Endodermal cell (in vitro differentiated cells): ENCODE measurements at regions not wholly inside any gene's neighbourhood (a gene's known extent, or its start where the extent isn't known, plus 50 kb on each side); places are given as distances from the start of the nearest gene placed in this dataset.

Experiments
- DNase-seq: peaks from one replicate; pipeline ENCODE4 v3.0.0-alpha.2; 2017
- H3K27ac ChIP-seq: 2 replicates; pipeline ENCODE4 v1.5.1; 2013; ENCODE audit warnings: mild to moderate bottlenecking, low read depth, low read length, moderate library complexity
- H3K27me3 ChIP-seq: 2 replicates; pipeline ENCODE4 v1.6.1; 2013; ENCODE audit warnings: mild to moderate bottlenecking, low read length, moderate library complexity; ENCODE audit not compliant: insufficient read depth, control insufficient read depth, poor library complexity, severe bottlenecking
- H3K36me3 ChIP-seq: 2 replicates; pipeline ENCODE4 v1.7.0; 2013; ENCODE audit warnings: mild to moderate bottlenecking, low read length, moderate library complexity; ENCODE audit not compliant: control insufficient read depth, insufficient read depth
- H3K4me1 ChIP-seq: one replicate; pipeline ENCODE4 v1.7.0; 2013; ENCODE audit warnings: low read length; ENCODE audit not compliant: control insufficient read depth, insufficient read depth
- H3K4me3 ChIP-seq: 2 replicates; pipeline ENCODE4 v1.5.1; 2013; ENCODE audit warnings: mild to moderate bottlenecking, low read length, moderate library complexity
- H3K9ac ChIP-seq: 2 replicates; pipeline ENCODE4 v1.6.1; 2013; ENCODE audit warnings: mild to moderate bottlenecking, low read length, moderate library complexity; ENCODE audit not compliant: poor library complexity, severe bottlenecking; ENCODE audit errors: extremely low read depth
- H3K9me3 ChIP-seq: 2 replicates; pipeline ENCODE4 v1.6.1; 2013; ENCODE audit warnings: mild to moderate bottlenecking, low read length, moderate library complexity; ENCODE audit not compliant: control insufficient read depth
- H3K27ac Mint-ChIP-seq: 2 replicates; pipeline ENCODE4 v1.8.0; 2020; ENCODE audit warnings: mixed read lengths
- H3K27me3 Mint-ChIP-seq: 2 replicates; pipeline ENCODE4 v1.8.0; 2021; ENCODE audit warnings: mild to moderate bottlenecking, mixed read lengths; ENCODE audit not compliant: insufficient read depth
- H3K36me3 Mint-ChIP-seq: 2 replicates; pipeline ENCODE4 v1.8.0; 2020; ENCODE audit warnings: low read depth, mixed read lengths
- H3K4me1 Mint-ChIP-seq: 2 replicates; pipeline ENCODE4 v1.8.0; 2020; ENCODE audit warnings: mixed read lengths
- H3K4me3 Mint-ChIP-seq: 2 replicates; pipeline ENCODE4 v1.8.0; 2020; ENCODE audit warnings: mild to moderate bottlenecking, moderate library complexity, mixed read lengths
- H3K9me3 Mint-ChIP-seq: 2 replicates; pipeline ENCODE4 v1.8.0; 2020; ENCODE audit warnings: mild to moderate bottlenecking, mixed read lengths
- WGBS, 2 experiments: methylation state at CpG; one replicate each; pipeline versions ENCODE4 v1.1.5 to v1.1.7; 2013; ENCODE audit warnings: missing lambda C conversion rate in 2 of 2, mixed read lengths in 1 of 2; ENCODE audit not compliant: insufficient coverage in 1 of 2, insufficient read length in 1 of 2; 5-methylcytosine and 5-hydroxymethylcytosine counted together
- TF ChIP-seq, protein P1 (sequence below): fragments of 200-600 bp; sonication (generic); conservative IDR thresholded peaks from 2 replicates; pipeline ENCODE4 v1.5.0; 2021; ENCODE audit warnings: antibody characterized with exemption, mild to moderate bottlenecking

DNA sequence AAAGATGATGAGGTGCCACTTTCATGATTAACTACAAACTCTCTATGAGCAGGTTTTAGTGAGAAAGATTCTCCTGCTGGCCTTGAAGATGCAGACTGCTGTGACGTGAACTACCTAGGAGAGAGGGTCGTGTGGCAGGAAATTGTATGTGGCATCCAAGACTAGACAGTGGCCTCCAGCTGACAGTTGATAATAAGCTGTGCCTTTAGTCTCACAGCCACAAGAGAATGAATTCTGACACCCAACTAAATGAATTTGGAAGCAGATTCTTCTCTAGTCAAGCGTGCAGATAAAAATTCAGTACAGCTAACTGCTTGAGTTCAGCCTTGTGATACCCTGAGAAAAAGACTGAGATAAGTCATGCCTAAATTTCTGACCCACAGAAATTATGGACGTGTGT is 169.0 kb upstream of the COL3A1 start:
- no peak overlapping the region for H3K27ac Mint-ChIP-seq
- H3K36me3 Mint-ChIP-seq: no peaks in the 10 kb centered on the region
- Histone ChIP-seq H3K36me3 (no peaks in the 10 kb centered on the region), H3K27ac (peak overlapping the region; percentile 8), H3K27me3 (no peaks in the 10 kb centered on the region), H3K4me1 (no peaks in the 10 kb centered on the region), H3K4me3 (no peak overlapping the region), H3K9me3 (no peaks in the 10 kb centered on the region), H3K9ac (no peak overlapping the region)
- TF ChIP-seq, protein P1, sequence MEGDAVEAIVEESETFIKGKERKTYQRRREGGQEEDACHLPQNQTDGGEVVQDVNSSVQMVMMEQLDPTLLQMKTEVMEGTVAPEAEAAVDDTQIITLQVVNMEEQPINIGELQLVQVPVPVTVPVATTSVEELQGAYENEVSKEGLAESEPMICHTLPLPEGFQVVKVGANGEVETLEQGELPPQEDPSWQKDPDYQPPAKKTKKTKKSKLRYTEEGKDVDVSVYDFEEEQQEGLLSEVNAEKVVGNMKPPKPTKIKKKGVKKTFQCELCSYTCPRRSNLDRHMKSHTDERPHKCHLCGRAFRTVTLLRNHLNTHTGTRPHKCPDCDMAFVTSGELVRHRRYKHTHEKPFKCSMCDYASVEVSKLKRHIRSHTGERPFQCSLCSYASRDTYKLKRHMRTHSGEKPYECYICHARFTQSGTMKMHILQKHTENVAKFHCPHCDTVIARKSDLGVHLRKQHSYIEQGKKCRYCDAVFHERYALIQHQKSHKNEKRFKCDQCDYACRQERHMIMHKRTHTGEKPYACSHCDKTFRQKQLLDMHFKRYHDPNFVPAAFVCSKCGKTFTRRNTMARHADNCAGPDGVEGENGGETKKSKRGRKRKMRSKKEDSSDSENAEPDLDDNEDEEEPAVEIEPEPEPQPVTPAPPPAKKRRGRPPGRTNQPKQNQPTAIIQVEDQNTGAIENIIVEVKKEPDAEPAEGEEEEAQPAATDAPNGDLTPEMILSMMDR: no peak
- no peak overlapping the region for H3K4me3 Mint-ChIP-seq
- H3K4me1 Mint-ChIP-seq: no peaks in the 10 kb centered on the region
- DNase-seq: no peak
- WGBS, 2 experiments: 82 to 87% methylated on average over 2 to 3 of the region's 4 CpGs
- no peaks in the 10 kb centered on the region for H3K27me3 Mint-ChIP-seq
- peaks cover 14% of the 10 kb centered on the region for H3K9me3 Mint-ChIP-seq

DNA sequence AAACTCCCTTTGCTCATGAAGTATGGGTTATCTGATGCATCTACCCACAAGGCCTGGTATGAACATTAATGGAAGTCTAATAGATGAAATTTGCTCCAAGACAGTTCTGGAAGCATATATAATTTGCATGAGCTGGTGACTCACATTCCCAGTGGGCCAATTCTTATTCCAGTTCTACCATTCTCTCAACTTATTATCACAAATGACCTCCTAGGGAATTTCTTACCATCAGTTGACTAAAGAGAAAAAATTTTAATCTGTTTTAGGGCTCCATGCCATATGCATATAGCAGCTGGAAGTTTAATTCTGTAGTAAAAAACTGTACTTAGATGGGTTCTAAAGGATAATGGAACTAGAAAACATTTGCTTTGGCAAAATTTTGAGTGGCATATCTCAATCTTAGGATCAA is 165.2 kb upstream of the COL3A1 start:
- Histone ChIP-seq H3K9ac (no peak overlapping the region), H3K4me3 (no peak overlapping the region), H3K4me1 (no peaks in the 10 kb centered on the region), H3K36me3 (no peaks in the 10 kb centered on the region), H3K27ac (no peak overlapping the region), H3K9me3 (no peaks in the 10 kb centered on the region), H3K27me3 (no peaks in the 10 kb centered on the region)
- no peak for DNase-seq
- Mint-ChIP-seq H3K27me3 (no peaks in the 10 kb centered on the region), H3K36me3 (no peaks in the 10 kb centered on the region), H3K4me1 (no peaks in the 10 kb centered on the region), H3K9me3 (no peaks in the 10 kb centered on the region), H3K4me3 (no peak overlapping the region), H3K27ac (no peak overlapping the region)
- TF ChIP-seq, protein P1: no peak

DNA sequence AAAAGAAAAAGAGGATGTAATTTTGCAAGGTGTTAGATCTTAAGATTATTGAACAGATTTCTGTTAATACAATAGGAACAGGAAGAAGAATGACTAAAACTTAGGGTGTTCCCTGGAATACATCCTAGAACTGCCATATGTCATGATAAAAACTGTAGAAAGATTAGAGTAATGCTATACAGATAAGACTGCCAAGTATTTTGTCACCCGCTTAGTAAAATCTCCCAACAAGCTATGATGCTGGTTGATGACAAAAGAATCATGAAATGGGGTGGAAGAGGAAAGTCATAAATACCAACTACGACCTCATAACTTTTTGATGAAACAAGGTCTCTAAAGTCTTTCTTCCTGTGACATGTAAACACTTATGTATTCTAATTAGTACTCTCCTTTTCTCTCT is 163.6 kb upstream of the COL3A1 start:
- H3K4me3 ChIP-seq: no peak overlapping the region
- H3K36me3 ChIP-seq: no peaks in the 10 kb centered on the region
- Mint-ChIP-seq H3K9me3 (no peaks in the 10 kb centered on the region), H3K4me1 (no peaks in the 10 kb centered on the region), H3K4me3 (no peak overlapping the region), H3K27me3 (no peaks in the 10 kb centered on the region), H3K36me3 (no peaks in the 10 kb centered on the region), H3K27ac (no peak overlapping the region)
- no peaks in the 10 kb centered on the region for H3K4me1 ChIP-seq
- no peaks in the 10 kb centered on the region for H3K27me3 ChIP-seq
- TF ChIP-seq, protein P1: no peak
- H3K9me3 ChIP-seq: no peaks in the 10 kb centered on the region
- no peak for DNase-seq
- H3K27ac ChIP-seq: no peak overlapping the region
- no peak overlapping the region for H3K9ac ChIP-seq
- 89 to 90% methylated on average over 2 of the region's 2 CpGs for WGBS, 2 experiments
